Breast epithelium (tissue), 3 donors: ENCODE measurements at regions not wholly inside any gene's neighbourhood (a gene's known extent, or its start where the extent isn't known, plus 50 kb on each side); places are given as distances from the start of the nearest gene placed in this dataset.

ENCODE experiments used
- CTCF ChIP-seq, 3 donors: fragments of 450-650 bp; IDR thresholded peaks; one replicate each; pipeline ENCODE4 v1.5.1; 2016 to 2017; ENCODE audit warnings: antibody characterized with exemption in 3 of 3, mild to moderate bottlenecking in 3 of 3, moderate library complexity in 3 of 3
- POLR2A ChIP-seq: fragments of 450-650 bp; IDR thresholded peaks from one replicate; pipeline ENCODE4 v1.6.1; 2016; ENCODE audit warnings: antibody characterized with exemption, mild to moderate bottlenecking, moderate library complexity
- POLR2AphosphoS5 ChIP-seq, 3 donors: sonication (generic); formaldehyde crosslinking; IDR thresholded peaks; one replicate each; pipeline ENCODE4 v1.6.1; 2017; ENCODE audit warnings: antibody characterized with exemption in 3 of 3

GRCh38 chr5:133846478-133847226, 121.8 kb downstream of the C5orf15 start:
- TF ChIP-seq CTCF (IDR thresholded peaks at IDR 0.05) (no peak), POLR2A (no peak), POLR2AphosphoS5 (IDR thresholded peaks at IDR 0.05) (no peak)
